ENCODE measurements at regions not wholly inside any gene's neighbourhood (a gene's known extent, or its start where the extent isn't known, plus 50 kb on each side); places are given as distances from the start of the nearest gene placed in this dataset.
"Not testable (repeated sequence)": the region's sequence is repeated elsewhere in the genome, so short reads cannot be mapped to it uniquely, and the experiment has no call there.

GRCh38 chr7:155959894-155960293 is 147.6 kb upstream of the SHH start:
- no peak for FAIRE-seq

GRCh38 chr7:155956977-155957376 is 144.7 kb upstream of the SHH start:
- no peak for FAIRE-seq

GRCh38 chr7:155955367-155955635 is 143.0 kb upstream of the SHH start:
- no peak for FAIRE-seq

- no peak for FAIRE-seq
Measured at GRCh38 chr7:155954550-155955366, 142.5 kb upstream of the SHH start.

- FAIRE-seq = no peak
Measured at GRCh38 chr7:155953781-155954549, 141.7 kb upstream of the SHH start.

GRCh38 chr7:155953501-155953778 is 141.2 kb upstream of the SHH start:
- no peak for FAIRE-seq

- FAIRE-seq = no peak
Measured at GRCh38 chr7:155951554-155952158, 139.4 kb upstream of the SHH start.

GRCh38 chr7:155950898-155951553 is 138.8 kb upstream of the SHH start:
- FAIRE-seq = no peak

- no peak for FAIRE-seq
Measured at GRCh38 chr7:155948845-155949244, 136.6 kb upstream of the SHH start.

- no peak for FAIRE-seq
Measured at GRCh38 chr7:155948423-155948822, 136.2 kb upstream of the SHH start.

GRCh38 chr7:155947051-155947450 is 134.8 kb upstream of the SHH start:
- FAIRE-seq = no peak

- FAIRE-seq = no peak
Measured at GRCh38 chr7:155945670-155946325, 133.5 kb upstream of the SHH start.

GRCh38 chr7:155944901-155945300 is 132.6 kb upstream of the SHH start:
- FAIRE-seq = no peak

GRCh38 chr7:155943251-155943899 is 131.1 kb upstream of the SHH start:
- FAIRE-seq = no peak

GRCh38 chr7:155942226-155942950 is 130.1 kb upstream of the SHH start:
- FAIRE-seq = no peak

GRCh38 chr7:155941688-155942087 is 129.4 kb upstream of the SHH start:
- no peak for FAIRE-seq

GRCh38 chr7:155939350-155939749 is 127.1 kb upstream of the SHH start:
- no peak for FAIRE-seq

GRCh38 chr7:155938129-155938528 is 125.9 kb upstream of the SHH start:
- FAIRE-seq = no peak

- no peak for FAIRE-seq
Measured at GRCh38 chr7:155935726-155936125, 123.5 kb upstream of the SHH start.

- no peak for FAIRE-seq
Measured at GRCh38 chr7:155935005-155935557, 122.8 kb upstream of the SHH start.

- not testable (repeated sequence) for FAIRE-seq
Measured at GRCh38 chr7:155932324-155932723, 120.1 kb upstream of the SHH start.

All from TTC549 (cell line).